DOHH2 (cell line): ENCODE measurements at regions not wholly inside any gene's neighbourhood (a gene's known extent, or its start where the extent isn't known, plus 50 kb on each side); places are given as distances from the start of the nearest gene placed in this dataset.

Experiments
- H3F3A ChIP-seq: fragments of 200-600 bp; sonication (generic), shearing (Covaris generic); 2 replicates; pipeline ENCODE4 v1.6.0; 2016; ENCODE audit warnings: antibody characterized with exemption, mild to moderate bottlenecking; ENCODE audit not compliant: control insufficient read depth, insufficient read depth
- H3K27ac ChIP-seq: fragments of 200-600 bp; sonication (generic); 2 replicates; pipeline ENCODE4 v1.5.1; 2014; ENCODE audit warnings: low read depth, mild to moderate bottlenecking, low read length, moderate library complexity
- H3K27me3 ChIP-seq: fragments of 200-600 bp; sonication (generic); 2 replicates; pipeline ENCODE4 v1.6.1; 2014; ENCODE audit warnings: mild to moderate bottlenecking, low read length, mixed read lengths; ENCODE audit not compliant: control insufficient read depth
- H3K36me3 ChIP-seq: fragments of 200-600 bp; sonication (generic); 2 replicates; pipeline ENCODE4 v1.6.1; 2014; ENCODE audit warnings: mild to moderate bottlenecking, low read length, moderate library complexity, mixed read lengths; ENCODE audit not compliant: control insufficient read depth
- H3K4me1 ChIP-seq: fragments of 200-600 bp; sonication (generic); 2 replicates; pipeline ENCODE4 v1.6.1; 2014; ENCODE audit warnings: mild to moderate bottlenecking, low read length, mixed read lengths; ENCODE audit not compliant: control insufficient read depth
- H3K4me2 ChIP-seq: fragments of 200-600 bp; sonication (generic); 2 replicates; pipeline ENCODE4 v1.6.0; 2014; ENCODE audit warnings: mild to moderate bottlenecking, low read length, moderate library complexity
- H3K4me3 ChIP-seq: fragments of 200-600 bp; sonication (generic); 2 replicates; pipeline ENCODE4 v1.5.1; 2014; ENCODE audit warnings: mild to moderate bottlenecking, low read length, mixed read lengths
- H3K79me2 ChIP-seq: fragments of 200-600 bp; sonication (generic); 2 replicates; pipeline ENCODE4 v1.6.1; 2014; ENCODE audit warnings: mild to moderate bottlenecking, low read length, mixed read lengths; ENCODE audit not compliant: control insufficient read depth
- H3K9me2 ChIP-seq: fragments of 200-600 bp; sonication (generic); replicated peaks from 2 replicates; pipeline ENCODE4 v1.6.1; 2014; ENCODE audit warnings: mild to moderate bottlenecking, low read length, mixed read lengths; ENCODE audit not compliant: control insufficient read depth
- H3K9me3 ChIP-seq: fragments of 200-600 bp; sonication (generic); 2 replicates; pipeline ENCODE4 v1.6.1; 2014; ENCODE audit warnings: antibody characterized with exemption, low read length, mixed read lengths; ENCODE audit not compliant: control insufficient read depth, insufficient read depth
- H4K20me1 ChIP-seq: fragments of 200-600 bp; sonication (generic); 2 replicates; pipeline ENCODE4 v1.6.0; 2014; ENCODE audit warnings: low read depth, mild to moderate bottlenecking, antibody characterized with exemption, low read length, moderate library complexity; ENCODE audit not compliant: control insufficient read depth, insufficient read depth
- EZH2phosphoT487 ChIP-seq: fragments of 200-600 bp; sonication (generic); IDR thresholded peaks from 2 replicates; pipeline ENCODE4 v1.6.1; 2017; ENCODE audit warnings: borderline replicate concordance, mild to moderate bottlenecking, antibody characterized with exemption, low read length, moderate library complexity, mixed read lengths
- TF ChIP-seq, protein P1 (sequence below): fragments of 200-600 bp; sonication (generic); IDR thresholded peaks from one replicate; pipeline ENCODE4 v1.5.1; 2014; ENCODE audit warnings: antibody characterized with exemption, mild to moderate bottlenecking, low read depth, low read length; ENCODE audit not compliant: poor library complexity, severe bottlenecking

- H3K79me2 ChIP-seq, result no peaks in the 10 kb centered on the region
- H3K27ac ChIP-seq, result no peak overlapping the region
- no peaks in the 10 kb centered on the region for H4K20me1 ChIP-seq
- H3F3A ChIP-seq, result no peaks in the 10 kb centered on the region
- H3K4me3 ChIP-seq, result no peak overlapping the region
- H3K36me3 ChIP-seq, result no peaks in the 10 kb centered on the region
- H3K9me3 ChIP-seq, result no peaks in the 10 kb centered on the region
- H3K27me3 ChIP-seq, result no peaks in the 10 kb centered on the region
- no peaks in the 10 kb centered on the region for H3K9me2 ChIP-seq
- H3K4me2 ChIP-seq, result no peak overlapping the region
- no peak for TF ChIP-seq EZH2phosphoT487
- TF ChIP-seq, protein P1, sequence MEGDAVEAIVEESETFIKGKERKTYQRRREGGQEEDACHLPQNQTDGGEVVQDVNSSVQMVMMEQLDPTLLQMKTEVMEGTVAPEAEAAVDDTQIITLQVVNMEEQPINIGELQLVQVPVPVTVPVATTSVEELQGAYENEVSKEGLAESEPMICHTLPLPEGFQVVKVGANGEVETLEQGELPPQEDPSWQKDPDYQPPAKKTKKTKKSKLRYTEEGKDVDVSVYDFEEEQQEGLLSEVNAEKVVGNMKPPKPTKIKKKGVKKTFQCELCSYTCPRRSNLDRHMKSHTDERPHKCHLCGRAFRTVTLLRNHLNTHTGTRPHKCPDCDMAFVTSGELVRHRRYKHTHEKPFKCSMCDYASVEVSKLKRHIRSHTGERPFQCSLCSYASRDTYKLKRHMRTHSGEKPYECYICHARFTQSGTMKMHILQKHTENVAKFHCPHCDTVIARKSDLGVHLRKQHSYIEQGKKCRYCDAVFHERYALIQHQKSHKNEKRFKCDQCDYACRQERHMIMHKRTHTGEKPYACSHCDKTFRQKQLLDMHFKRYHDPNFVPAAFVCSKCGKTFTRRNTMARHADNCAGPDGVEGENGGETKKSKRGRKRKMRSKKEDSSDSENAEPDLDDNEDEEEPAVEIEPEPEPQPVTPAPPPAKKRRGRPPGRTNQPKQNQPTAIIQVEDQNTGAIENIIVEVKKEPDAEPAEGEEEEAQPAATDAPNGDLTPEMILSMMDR, result no peak
- peaks cover 4% of the 10 kb centered on the region for H3K4me1 ChIP-seq
These were observed 55.8 kb upstream of the VLDLR start for GRCh38 chr9:2565676-2566340.

- no peaks in the 10 kb centered on the region for H4K20me1 ChIP-seq
- H3K9me2 ChIP-seq, result no peaks in the 10 kb centered on the region
- no peaks in the 10 kb centered on the region for H3K79me2 ChIP-seq
- no peak overlapping the region for H3K4me2 ChIP-seq
- H3K9me3 ChIP-seq, result no peaks in the 10 kb centered on the region
- no peak overlapping the region for H3K27ac ChIP-seq
- peaks cover 9% of the 10 kb centered on the region for H3K4me1 ChIP-seq
- no peak for TF ChIP-seq EZH2phosphoT487
- TF ChIP-seq, protein P1, result no peak
- H3K27me3 ChIP-seq, result no peaks in the 10 kb centered on the region
- H3F3A ChIP-seq, result no peaks in the 10 kb centered on the region
- H3K4me3 ChIP-seq, result no peak overlapping the region
- H3K36me3 ChIP-seq, result no peaks in the 10 kb centered on the region
These were observed 53.7 kb upstream of the VLDLR start for GRCh38 chr9:2567922-2568321.

GRCh38 chr9:2568689-2569088 is 52.9 kb upstream of the VLDLR start:
- no peak for TF ChIP-seq EZH2phosphoT487
- TF ChIP-seq, protein P1, result no peak
- Histone ChIP-seq H3K79me2 (no peaks in the 10 kb centered on the region), H3K9me2 (no peaks in the 10 kb centered on the region)

More at GRCh38 chr9:2568689-2569088, 52.9 kb upstream of the VLDLR start:
- Histone ChIP-seq H3K27me3 (no peaks in the 10 kb centered on the region), H3F3A (no peaks in the 10 kb centered on the region), H3K4me3 (no peak overlapping the region), H3K4me2 (no peak overlapping the region), H4K20me1 (no peaks in the 10 kb centered on the region), H3K27ac (no peak overlapping the region), H3K9me3 (no peaks in the 10 kb centered on the region), H3K36me3 (no peaks in the 10 kb centered on the region), H3K4me1 (peaks cover 9% of the 10 kb centered on the region)
